MM.1S (cell line): ENCODE measurements at regions not wholly inside any gene's neighbourhood (a gene's known extent, or its start where the extent isn't known, plus 50 kb on each side); places are given as distances from the start of the nearest gene placed in this dataset.

ENCODE experiments used
- EZH2phosphoT487 ChIP-seq: fragments of 300-600 bp; sonication (generic); IDR thresholded peaks from 2 replicates; pipeline ENCODE4 v1.6.1; 2018; ENCODE audit warnings: antibody characterized with exemption, low read length
- TF ChIP-seq, protein P1 (sequence below): fragments of 300-600 bp; sonication (generic); IDR thresholded peaks from 2 replicates; pipeline ENCODE4 v1.5.1; 2016; ENCODE audit warnings: antibody characterized with exemption, low read length, mixed read lengths

DNA sequence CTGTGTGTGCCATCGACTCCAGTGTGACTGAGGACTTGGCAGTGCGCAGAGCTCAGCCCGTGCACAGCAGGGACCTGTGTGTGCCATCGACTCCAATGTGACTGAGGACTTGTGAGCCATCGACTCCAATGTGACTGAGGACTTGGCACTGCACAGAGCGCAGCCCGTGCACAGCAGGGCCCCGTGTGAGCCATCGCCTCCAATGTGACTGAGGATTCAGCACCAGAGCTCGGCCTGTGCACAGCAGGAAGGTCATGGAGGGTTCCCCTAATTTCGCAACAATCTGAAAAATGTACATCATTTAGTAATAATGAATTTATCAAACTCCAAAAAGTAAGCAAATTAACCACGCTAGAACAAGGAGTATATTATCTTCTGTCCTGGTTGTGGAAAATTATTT is 348.3 kb upstream of the B3GAT1 start:
- TF ChIP-seq, protein P1, sequence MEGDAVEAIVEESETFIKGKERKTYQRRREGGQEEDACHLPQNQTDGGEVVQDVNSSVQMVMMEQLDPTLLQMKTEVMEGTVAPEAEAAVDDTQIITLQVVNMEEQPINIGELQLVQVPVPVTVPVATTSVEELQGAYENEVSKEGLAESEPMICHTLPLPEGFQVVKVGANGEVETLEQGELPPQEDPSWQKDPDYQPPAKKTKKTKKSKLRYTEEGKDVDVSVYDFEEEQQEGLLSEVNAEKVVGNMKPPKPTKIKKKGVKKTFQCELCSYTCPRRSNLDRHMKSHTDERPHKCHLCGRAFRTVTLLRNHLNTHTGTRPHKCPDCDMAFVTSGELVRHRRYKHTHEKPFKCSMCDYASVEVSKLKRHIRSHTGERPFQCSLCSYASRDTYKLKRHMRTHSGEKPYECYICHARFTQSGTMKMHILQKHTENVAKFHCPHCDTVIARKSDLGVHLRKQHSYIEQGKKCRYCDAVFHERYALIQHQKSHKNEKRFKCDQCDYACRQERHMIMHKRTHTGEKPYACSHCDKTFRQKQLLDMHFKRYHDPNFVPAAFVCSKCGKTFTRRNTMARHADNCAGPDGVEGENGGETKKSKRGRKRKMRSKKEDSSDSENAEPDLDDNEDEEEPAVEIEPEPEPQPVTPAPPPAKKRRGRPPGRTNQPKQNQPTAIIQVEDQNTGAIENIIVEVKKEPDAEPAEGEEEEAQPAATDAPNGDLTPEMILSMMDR: no peak
- TF ChIP-seq EZH2phosphoT487: no peak
